ENCODE measurements at regions not wholly inside any gene's neighbourhood (a gene's known extent, or its start where the extent isn't known, plus 50 kb on each side); places are given as distances from the start of the nearest gene placed in this dataset.
"Not testable (repeated sequence)": the region's sequence is repeated elsewhere in the genome, so short reads cannot be mapped to it uniquely, and the experiment has no call there.

DNA sequence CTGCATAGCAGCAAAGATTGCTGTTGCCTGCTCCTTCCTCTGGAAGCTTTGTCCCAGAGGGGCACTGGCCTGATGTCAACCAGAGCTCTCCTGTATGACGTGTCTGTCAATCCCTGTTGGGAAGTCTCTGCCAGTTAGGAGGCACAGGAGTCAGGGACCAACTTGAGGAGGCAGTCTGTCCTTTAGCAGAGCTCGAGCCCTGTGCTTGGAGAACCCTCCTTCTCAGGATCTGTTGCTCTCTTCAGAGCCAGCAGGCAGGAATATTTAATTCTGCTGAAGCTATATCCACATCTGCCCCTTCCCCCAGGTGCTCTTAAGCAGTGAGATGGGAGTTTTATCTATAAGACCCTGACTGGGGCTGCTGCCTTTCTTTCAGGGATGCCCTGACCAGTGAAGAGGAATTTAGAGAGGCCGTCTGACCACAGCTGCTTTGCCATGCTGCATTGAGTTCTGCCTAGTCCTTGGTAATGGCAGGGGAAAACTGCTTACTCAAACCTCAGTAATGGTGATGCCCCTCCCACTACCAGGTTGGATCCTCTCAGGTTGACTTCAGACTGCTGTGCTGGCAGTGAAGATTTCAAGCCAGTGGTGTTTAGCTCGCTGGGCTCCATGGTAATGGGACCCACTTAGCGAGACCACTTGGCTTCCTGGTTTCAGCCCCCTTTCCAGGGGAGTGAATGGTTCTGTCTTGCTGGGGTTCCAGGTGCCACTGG, 218.6 kb upstream of the SLC38A2 start:
- H3K27ac ChIP-seq (ENCODE audit: insufficient read depth in 1 of 2, low read depth in 1 of 2, low read length in 2 of 2, poor library complexity in 1 of 2, severe bottlenecking in 2 of 2): no peak overlapping the region
- peaks cover 0 to 20% (median 0%) of the 10 kb centered on the region in 5 experiments for H3K9me3 ChIP-seq (ENCODE audit: control extremely low read depth in 1 of 5, control insufficient read depth in 4 of 5, insufficient read depth in 2 of 5, low read depth in 1 of 5, low read length in 4 of 5)
- DNase-seq: no peak
- no peak overlapping the region for H3K4me3 ChIP-seq (ENCODE audit: control insufficient read depth in 1 of 7, extremely low read depth in 1 of 7, insufficient read depth in 4 of 7, low read depth in 2 of 7, low read length in 6 of 7)
- no peaks in the 10 kb centered on the region for H3K27me3 ChIP-seq (replicated peaks in 2 of 5; ENCODE audit: control insufficient read depth in 4 of 5, insufficient read depth in 5 of 5, low read length in 4 of 5)
- WGBS (ENCODE audit: insufficient coverage): 96% methylated on average over 3 of the region's 5 CpGs
- POLR2A ChIA-PET: no interaction called here
- H3K4me1 ChIP-seq (ENCODE audit: control extremely low read depth in 1 of 4, control insufficient read depth in 4 of 4, insufficient read depth in 4 of 4, low read length in 3 of 4): peaks cover 0 to under 1% (median under 1%) of the 10 kb centered on the region in 4 experiments
- H3K36me3 ChIP-seq (ENCODE audit: control insufficient read depth in 4 of 4, insufficient read depth in 4 of 4, low read length in 3 of 4): no peaks in the 10 kb centered on the region
- CTCF ChIA-PET: no interaction called here

DNA sequence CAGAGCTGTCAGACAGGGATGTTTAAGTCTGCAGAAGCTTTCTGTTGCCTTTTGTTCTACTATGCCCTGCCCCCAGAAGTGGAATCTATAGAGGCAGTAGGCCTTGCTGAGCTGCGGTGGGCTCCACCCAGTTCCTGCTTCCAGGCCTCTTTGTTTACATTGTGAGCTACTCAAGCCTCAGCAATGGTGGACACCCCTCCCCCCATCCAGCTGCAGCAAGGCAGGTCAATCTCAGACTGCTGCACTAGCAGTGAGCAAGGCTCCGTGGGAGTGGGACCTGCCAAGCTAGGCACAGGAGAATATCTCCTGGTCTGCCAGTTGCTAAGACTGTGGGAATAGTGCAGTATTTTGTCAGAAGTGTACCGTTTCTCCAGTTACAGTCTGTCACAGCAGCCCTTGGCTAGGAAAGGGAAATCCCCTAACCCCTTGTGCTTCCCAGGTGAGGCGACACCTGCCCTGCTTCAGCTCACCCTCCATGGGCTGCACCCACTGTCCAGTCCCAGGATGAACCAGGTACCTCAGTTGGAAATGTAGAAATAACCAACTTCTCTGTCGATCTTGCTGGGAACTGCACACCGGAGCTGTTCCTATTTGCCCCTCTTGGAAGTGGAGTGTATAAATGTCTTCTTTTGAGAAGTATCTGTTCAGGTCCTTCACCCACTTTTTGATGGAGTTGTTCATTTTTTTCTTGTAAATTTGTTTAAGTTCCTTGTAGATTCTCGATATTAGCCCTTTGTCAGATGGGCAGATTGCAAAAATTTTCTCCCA, 213.5 kb upstream of the SLC38A2 start:
- ChIA-PET POLR2A (no interaction called here), CTCF (interaction anchor here (1.6 kb wide), 1 partner anchor 66 kb away, joined by 3 read pairs; no protein-coding TSS in a partner anchor)
- 76% methylated on average over 6 of the region's 7 CpGs for WGBS (ENCODE audit: insufficient coverage)
- DNase-seq: peak; percentile 4 to 59 (median 23)
- H3K4me3 ChIP-seq (ENCODE audit: control insufficient read depth in 1 of 7, extremely low read depth in 1 of 7, insufficient read depth in 4 of 7, low read depth in 2 of 7, low read length in 6 of 7): peak overlapping the region in 1 of 7 experiments; percentile 10
- peaks cover 0 to 8% (median 2%) of the 10 kb centered on the region in 4 experiments for H3K4me1 ChIP-seq (ENCODE audit: control extremely low read depth in 1 of 4, control insufficient read depth in 4 of 4, insufficient read depth in 4 of 4, low read length in 3 of 4)
- no peaks in the 10 kb centered on the region for H3K27me3 ChIP-seq (replicated peaks in 2 of 5; ENCODE audit: control insufficient read depth in 4 of 5, insufficient read depth in 5 of 5, low read length in 4 of 5)
- peaks cover 0 to 27% (median 3%) of the 10 kb centered on the region in 5 experiments for H3K9me3 ChIP-seq (ENCODE audit: control extremely low read depth in 1 of 5, control insufficient read depth in 4 of 5, insufficient read depth in 2 of 5, low read depth in 1 of 5, low read length in 4 of 5)
- no peaks in the 10 kb centered on the region for H3K36me3 ChIP-seq (ENCODE audit: control insufficient read depth in 4 of 4, insufficient read depth in 4 of 4, low read length in 3 of 4)
- H3K27ac ChIP-seq (ENCODE audit: insufficient read depth in 1 of 2, low read depth in 1 of 2, low read length in 2 of 2, poor library complexity in 1 of 2, severe bottlenecking in 2 of 2): no peak overlapping the region

DNA sequence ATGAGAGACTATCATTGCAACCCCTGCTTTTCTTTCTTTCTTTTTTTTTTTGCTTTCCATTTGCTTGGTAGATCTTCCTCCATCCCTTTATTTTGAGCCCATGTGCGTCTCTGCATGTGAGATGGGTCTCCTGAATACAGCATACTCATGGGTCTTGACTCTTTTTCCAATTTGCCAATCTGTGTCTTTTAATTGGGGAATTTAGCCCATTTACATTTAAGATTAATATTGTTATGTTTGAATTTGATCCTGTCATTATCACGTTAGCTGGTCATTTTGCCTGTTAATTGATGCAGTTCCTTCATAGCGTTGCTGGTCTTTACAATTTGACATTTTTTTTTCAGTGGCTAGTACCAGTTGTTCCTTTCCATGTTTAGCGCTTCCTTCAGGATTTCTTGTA, 211.5 kb upstream of the SLC38A2 start:
- H3K4me1 ChIP-seq (ENCODE audit: control extremely low read depth in 1 of 4, control insufficient read depth in 4 of 4, insufficient read depth in 4 of 4, low read length in 3 of 4); POLR2A ChIA-PET; H3K27me3 ChIP-seq (replicated peaks in 2 of 5; ENCODE audit: control insufficient read depth in 4 of 5, insufficient read depth in 5 of 5, low read length in 4 of 5); DNase-seq; H3K27ac ChIP-seq (ENCODE audit: insufficient read depth in 1 of 2, low read depth in 1 of 2, low read length in 2 of 2, poor library complexity in 1 of 2, severe bottlenecking in 2 of 2); H3K4me3 ChIP-seq (ENCODE audit: control insufficient read depth in 1 of 7, extremely low read depth in 1 of 7, insufficient read depth in 4 of 7, low read depth in 2 of 7, low read length in 6 of 7); H3K36me3 ChIP-seq (ENCODE audit: control insufficient read depth in 4 of 4, insufficient read depth in 4 of 4, low read length in 3 of 4); CTCF ChIA-PET: not testable (repeated sequence)
- peaks cover 0 to 28% (median 3%) of the 10 kb centered on the region in 5 experiments for H3K9me3 ChIP-seq (ENCODE audit: control extremely low read depth in 1 of 5, control insufficient read depth in 4 of 5, insufficient read depth in 2 of 5, low read depth in 1 of 5, low read length in 4 of 5)
- 100% methylated on average over 3 of the region's 4 CpGs for WGBS (ENCODE audit: insufficient coverage)

DNA sequence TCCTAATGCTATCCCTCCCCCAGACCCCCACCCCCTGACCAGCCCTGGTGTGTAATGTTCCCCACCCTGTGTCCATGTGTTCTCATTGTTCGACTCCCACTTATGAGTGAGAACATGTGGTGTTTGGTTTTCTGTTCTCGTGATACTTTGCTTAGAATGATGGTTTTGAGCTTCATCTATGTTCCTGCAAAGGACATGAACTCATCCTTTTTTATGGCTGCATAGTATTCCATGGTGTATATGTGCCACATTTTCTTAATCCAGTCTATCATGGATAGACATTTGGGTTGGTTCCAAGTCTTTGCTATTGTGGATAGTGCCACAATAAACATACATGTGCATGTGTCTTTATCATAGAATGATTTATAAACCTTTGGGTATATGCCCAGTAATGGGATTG, 209.4 kb upstream of the SLC38A2 start:
- WGBS (ENCODE audit: insufficient coverage): 100% methylated on average over 1 of the region's 2 CpGs
- POLR2A ChIA-PET; H3K27ac ChIP-seq (ENCODE audit: insufficient read depth in 1 of 2, low read depth in 1 of 2, low read length in 2 of 2, poor library complexity in 1 of 2, severe bottlenecking in 2 of 2); H3K27me3 ChIP-seq (replicated peaks in 2 of 5; ENCODE audit: control insufficient read depth in 4 of 5, insufficient read depth in 5 of 5, low read length in 4 of 5); CTCF ChIA-PET; H3K36me3 ChIP-seq (ENCODE audit: control insufficient read depth in 4 of 4, insufficient read depth in 4 of 4, low read length in 3 of 4); DNase-seq; H3K4me1 ChIP-seq (ENCODE audit: control extremely low read depth in 1 of 4, control insufficient read depth in 4 of 4, insufficient read depth in 4 of 4, low read length in 3 of 4); H3K4me3 ChIP-seq (ENCODE audit: control insufficient read depth in 1 of 7, extremely low read depth in 1 of 7, insufficient read depth in 4 of 7, low read depth in 2 of 7, low read length in 6 of 7): not testable (repeated sequence)
- peaks cover 0 to 21% (median 3%) of the 10 kb centered on the region in 5 experiments for H3K9me3 ChIP-seq (ENCODE audit: control extremely low read depth in 1 of 5, control insufficient read depth in 4 of 5, insufficient read depth in 2 of 5, low read depth in 1 of 5, low read length in 4 of 5)

DNA sequence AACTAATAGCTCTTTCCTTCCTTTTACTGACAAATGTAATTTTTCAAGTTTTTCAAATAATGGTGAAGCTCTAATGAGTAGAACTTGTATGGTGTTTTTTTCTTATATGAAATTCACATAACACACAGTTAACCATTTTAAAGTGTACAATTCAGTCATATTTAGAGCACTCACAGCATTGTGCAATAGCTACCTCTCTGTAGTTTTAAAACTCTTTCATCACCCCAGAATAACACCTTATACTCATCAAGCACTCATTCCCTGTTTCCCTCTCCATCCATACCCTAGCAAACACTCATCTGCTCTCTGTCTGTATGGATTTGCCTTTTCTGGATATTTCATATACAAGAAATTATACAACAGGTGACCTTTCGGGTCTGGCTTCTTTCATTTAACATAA, 207.9 kb upstream of the SLC38A2 start:
- POLR2A ChIA-PET: no interaction called here
- peaks cover 0 to under 1% (median 0%) of the 10 kb centered on the region in 4 experiments for H3K4me1 ChIP-seq (ENCODE audit: control extremely low read depth in 1 of 4, control insufficient read depth in 4 of 4, insufficient read depth in 4 of 4, low read length in 3 of 4)
- H3K36me3 ChIP-seq (ENCODE audit: control insufficient read depth in 4 of 4, insufficient read depth in 4 of 4, low read length in 3 of 4): no peaks in the 10 kb centered on the region
- H3K27ac ChIP-seq (ENCODE audit: insufficient read depth in 1 of 2, low read depth in 1 of 2, low read length in 2 of 2, poor library complexity in 1 of 2, severe bottlenecking in 2 of 2): no peak overlapping the region
- CTCF ChIA-PET: interaction anchor here (3.2 kb wide), 1 partner anchor 14 kb away, joined by 7 read pairs; no protein-coding TSS in a partner anchor
- no CpG with 5 or more reads among the region's 1 CpG for WGBS (ENCODE audit: insufficient coverage)
- H3K9me3 ChIP-seq (ENCODE audit: control extremely low read depth in 1 of 5, control insufficient read depth in 4 of 5, insufficient read depth in 2 of 5, low read depth in 1 of 5, low read length in 4 of 5): peaks cover 0 to 21% (median 0%) of the 10 kb centered on the region in 5 experiments
- no peak overlapping the region for H3K4me3 ChIP-seq (ENCODE audit: control insufficient read depth in 1 of 7, extremely low read depth in 1 of 7, insufficient read depth in 4 of 7, low read depth in 2 of 7, low read length in 6 of 7)
- DNase-seq: no peak
- H3K27me3 ChIP-seq (replicated peaks in 2 of 5; ENCODE audit: control insufficient read depth in 4 of 5, insufficient read depth in 5 of 5, low read length in 4 of 5): no peaks in the 10 kb centered on the region

DNA sequence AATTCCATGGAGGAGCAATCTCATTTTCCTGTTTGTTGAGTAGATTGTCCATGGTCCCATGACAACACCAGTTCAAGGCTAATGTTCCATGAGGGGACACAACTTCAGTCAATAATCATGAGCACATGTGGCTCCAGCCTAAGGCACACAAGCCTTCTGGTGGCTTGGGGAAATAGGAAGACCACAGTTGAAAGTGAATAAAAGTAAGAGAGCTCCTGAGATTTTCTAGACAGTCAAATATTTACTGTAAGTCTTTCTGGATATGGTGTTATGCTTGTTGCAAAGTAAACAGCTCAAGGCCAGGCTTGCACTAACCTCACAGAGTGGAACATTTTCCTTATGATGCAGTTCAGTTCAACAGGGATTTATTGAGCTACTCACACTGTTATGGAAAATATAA, 206.9 kb upstream of the SLC38A2 start:
- Histone ChIP-seq H3K27me3 (replicated peaks in 2 of 5; ENCODE audit: control insufficient read depth in 4 of 5, insufficient read depth in 5 of 5, low read length in 4 of 5) (no peaks in the 10 kb centered on the region), H3K4me1 (ENCODE audit: control extremely low read depth in 1 of 4, control insufficient read depth in 4 of 4, insufficient read depth in 4 of 4, low read length in 3 of 4) (no peaks in the 10 kb centered on the region), H3K27ac (ENCODE audit: insufficient read depth in 1 of 2, low read depth in 1 of 2, low read length in 2 of 2, poor library complexity in 1 of 2, severe bottlenecking in 2 of 2) (no peak overlapping the region), H3K9me3 (ENCODE audit: control extremely low read depth in 1 of 5, control insufficient read depth in 4 of 5, insufficient read depth in 2 of 5, low read depth in 1 of 5, low read length in 4 of 5) (peaks cover 0 to 17% (median 0%) of the 10 kb centered on the region in 5 experiments), H3K4me3 (ENCODE audit: control insufficient read depth in 1 of 7, extremely low read depth in 1 of 7, insufficient read depth in 4 of 7, low read depth in 2 of 7, low read length in 6 of 7) (no peak overlapping the region), H3K36me3 (ENCODE audit: control insufficient read depth in 4 of 4, insufficient read depth in 4 of 4, low read length in 3 of 4) (no peaks in the 10 kb centered on the region)
- POLR2A ChIA-PET: interaction anchor here (0.6 kb wide), 1 partner anchor 1476 kb away, joined by 3 read pairs; no protein-coding TSS in a partner anchor
- DNase-seq: no peak
- CTCF ChIA-PET: interaction anchor here (3.2 kb wide), 1 partner anchor 13 kb away, joined by 7 read pairs; no protein-coding TSS in a partner anchor
